Upper lobe of left lung (tissue), 4 donors: ENCODE measurements at regions not wholly inside any gene's neighbourhood (a gene's known extent, or its start where the extent isn't known, plus 50 kb on each side); places are given as distances from the start of the nearest gene placed in this dataset.

Source experiments
- POLR2A ChIP-seq, 4 donors: fragments of 450-650 bp; IDR thresholded peaks; one replicate each; pipeline ENCODE4 v1.5.1; 2016 to 2017; ENCODE audit warnings: antibody characterized with exemption in 4 of 4, mild to moderate bottlenecking in 2 of 4
- POLR2AphosphoS5 ChIP-seq, 2 donors: sonication (generic); formaldehyde crosslinking; IDR thresholded peaks; one replicate each; pipeline ENCODE4 v1.5.1; 2017; ENCODE audit warnings: antibody characterized with exemption in 2 of 2
- TF ChIP-seq, protein P1 (sequence below), 6 experiments: fragments of 450-650 bp in 4 of 6; fragments of 200-600 bp in 2 of 6; sonication (generic) in 2 of 6; IDR thresholded peaks; one replicate each; pipeline ENCODE4 v1.5.1; 2016 to 2019; ENCODE audit warnings: antibody characterized with exemption in 6 of 6

DNA sequence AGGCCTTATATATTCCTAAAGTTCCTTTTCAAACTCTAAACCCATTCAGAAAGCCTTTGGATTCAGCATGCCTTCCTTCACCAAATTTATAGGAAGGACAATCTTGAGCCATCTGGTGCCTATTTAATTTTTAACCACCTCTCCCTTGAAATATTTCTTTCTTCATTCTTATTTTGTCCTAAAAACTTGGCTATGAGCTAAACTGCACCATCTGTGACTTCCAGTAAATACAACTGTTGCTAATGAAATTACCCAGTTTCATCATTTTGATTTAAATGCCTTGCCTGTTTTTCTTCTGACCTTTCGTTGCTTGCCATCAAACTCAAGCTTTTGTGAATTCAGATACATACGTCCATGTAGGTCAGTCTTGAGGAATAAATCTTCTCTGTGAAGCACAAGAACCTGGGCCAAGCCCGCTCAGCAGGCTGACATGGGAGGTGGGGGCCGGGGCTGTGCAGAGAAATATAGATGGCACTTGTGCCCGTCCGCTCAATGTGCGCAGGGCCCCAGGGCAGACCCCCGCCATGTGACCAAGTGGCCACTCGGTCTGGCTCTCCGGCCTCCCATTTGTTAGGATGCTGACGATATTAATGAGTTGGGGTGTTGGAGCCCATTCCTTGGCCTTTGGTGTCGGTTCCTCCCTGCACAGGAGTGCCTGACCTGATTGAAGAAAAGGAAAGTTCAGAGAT is 335.9 kb downstream of the VPS13C start:
- TF ChIP-seq, protein P1, sequence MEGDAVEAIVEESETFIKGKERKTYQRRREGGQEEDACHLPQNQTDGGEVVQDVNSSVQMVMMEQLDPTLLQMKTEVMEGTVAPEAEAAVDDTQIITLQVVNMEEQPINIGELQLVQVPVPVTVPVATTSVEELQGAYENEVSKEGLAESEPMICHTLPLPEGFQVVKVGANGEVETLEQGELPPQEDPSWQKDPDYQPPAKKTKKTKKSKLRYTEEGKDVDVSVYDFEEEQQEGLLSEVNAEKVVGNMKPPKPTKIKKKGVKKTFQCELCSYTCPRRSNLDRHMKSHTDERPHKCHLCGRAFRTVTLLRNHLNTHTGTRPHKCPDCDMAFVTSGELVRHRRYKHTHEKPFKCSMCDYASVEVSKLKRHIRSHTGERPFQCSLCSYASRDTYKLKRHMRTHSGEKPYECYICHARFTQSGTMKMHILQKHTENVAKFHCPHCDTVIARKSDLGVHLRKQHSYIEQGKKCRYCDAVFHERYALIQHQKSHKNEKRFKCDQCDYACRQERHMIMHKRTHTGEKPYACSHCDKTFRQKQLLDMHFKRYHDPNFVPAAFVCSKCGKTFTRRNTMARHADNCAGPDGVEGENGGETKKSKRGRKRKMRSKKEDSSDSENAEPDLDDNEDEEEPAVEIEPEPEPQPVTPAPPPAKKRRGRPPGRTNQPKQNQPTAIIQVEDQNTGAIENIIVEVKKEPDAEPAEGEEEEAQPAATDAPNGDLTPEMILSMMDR (IDR thresholded peaks at IDR 0.05): no peak
- TF ChIP-seq POLR2A (IDR thresholded peaks at IDR 0.05) (no peak), POLR2AphosphoS5 (IDR thresholded peaks at IDR 0.05) (no peak)
